Calu3 (cell line): ENCODE measurements at regions not wholly inside any gene's neighbourhood (a gene's known extent, or its start where the extent isn't known, plus 50 kb on each side); places are given as distances from the start of the nearest gene placed in this dataset.

Source experiments
- BruUV-seq: library from RNA; stranded (reverse); fragments of 400-500 nt; replicated peaks from 2 replicates; lab custom pipeline; 2021; lab: Mats Ljungman, UMichigan
- CTCF ChIA-PET: fragments of 300-600 bp; sonication (Branson Sonifier 250); formaldehyde crosslinking; loops from one replicate; lab custom pipeline; 2022; ENCODE audit warnings: antibody characterized with exemption; lab: Charles Lee
- DNase-seq: peaks from one replicate; pipeline ENCODE4 v3.0.0; 2022
- H3K27ac Mint-ChIP-seq: one replicate; pipeline ENCODE4 v1.8.0; 2022; ENCODE audit warnings: mixed read lengths; ENCODE audit not compliant: unreplicated experiment
- H3K27me3 Mint-ChIP-seq: one replicate; pipeline ENCODE4 v1.8.0; 2022; ENCODE audit warnings: mixed read lengths; ENCODE audit not compliant: unreplicated experiment
- H3K36me3 Mint-ChIP-seq: one replicate; pipeline ENCODE4 v1.8.0; 2022; ENCODE audit warnings: mild to moderate bottlenecking, moderate library complexity, mixed read lengths; ENCODE audit not compliant: insufficient read depth, unreplicated experiment
- H3K4me1 Mint-ChIP-seq: one replicate; pipeline ENCODE4 v1.8.0; 2022; ENCODE audit warnings: mild to moderate bottlenecking, low read depth, mixed read lengths; ENCODE audit not compliant: unreplicated experiment
- H3K4me3 Mint-ChIP-seq: one replicate; pipeline ENCODE4 v1.8.0; 2022; ENCODE audit warnings: mild to moderate bottlenecking, low read depth, moderate library complexity, mixed read lengths; ENCODE audit not compliant: unreplicated experiment
- H3K9me3 Mint-ChIP-seq: one replicate; pipeline ENCODE4 v1.8.0; 2022; ENCODE audit warnings: low read depth, mixed read lengths; ENCODE audit not compliant: unreplicated experiment
- intact Hi-C: fragments of 100-400 bp; cut with micrococcal nuclease; formaldehyde crosslinking; loops from one replicate; pipeline ENCODE4 v1.10.0; 2022; ENCODE audit not compliant: unreplicated experiment
- TF ChIP-seq, protein P1 (sequence below): fragments of 200-600 bp; IDR thresholded peaks from one replicate; pipeline ENCODE4 v1.8.0; 2022; ENCODE audit warnings: antibody characterized with exemption; ENCODE audit not compliant: unreplicated experiment

DNA sequence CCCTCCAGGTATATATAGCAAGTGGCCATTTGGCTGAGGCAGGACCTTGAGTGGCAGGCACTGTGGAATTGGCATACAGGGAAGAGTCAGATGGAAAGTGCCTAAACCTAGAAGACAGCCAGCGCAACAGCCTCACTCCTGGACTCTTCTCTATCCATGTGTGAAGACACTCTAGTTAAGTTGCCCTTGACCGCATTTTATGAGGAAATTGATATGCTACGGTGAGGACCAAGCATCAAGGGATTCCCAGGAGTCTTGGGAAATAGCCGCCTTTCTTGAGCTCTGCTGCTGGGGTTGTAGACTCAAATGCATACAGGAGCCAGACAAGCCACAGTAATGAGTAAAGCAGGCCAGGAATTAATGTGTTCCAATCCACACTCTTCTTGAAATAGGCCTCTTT is 145.9 kb upstream of the KAZN start:
- TF ChIP-seq, protein P1, sequence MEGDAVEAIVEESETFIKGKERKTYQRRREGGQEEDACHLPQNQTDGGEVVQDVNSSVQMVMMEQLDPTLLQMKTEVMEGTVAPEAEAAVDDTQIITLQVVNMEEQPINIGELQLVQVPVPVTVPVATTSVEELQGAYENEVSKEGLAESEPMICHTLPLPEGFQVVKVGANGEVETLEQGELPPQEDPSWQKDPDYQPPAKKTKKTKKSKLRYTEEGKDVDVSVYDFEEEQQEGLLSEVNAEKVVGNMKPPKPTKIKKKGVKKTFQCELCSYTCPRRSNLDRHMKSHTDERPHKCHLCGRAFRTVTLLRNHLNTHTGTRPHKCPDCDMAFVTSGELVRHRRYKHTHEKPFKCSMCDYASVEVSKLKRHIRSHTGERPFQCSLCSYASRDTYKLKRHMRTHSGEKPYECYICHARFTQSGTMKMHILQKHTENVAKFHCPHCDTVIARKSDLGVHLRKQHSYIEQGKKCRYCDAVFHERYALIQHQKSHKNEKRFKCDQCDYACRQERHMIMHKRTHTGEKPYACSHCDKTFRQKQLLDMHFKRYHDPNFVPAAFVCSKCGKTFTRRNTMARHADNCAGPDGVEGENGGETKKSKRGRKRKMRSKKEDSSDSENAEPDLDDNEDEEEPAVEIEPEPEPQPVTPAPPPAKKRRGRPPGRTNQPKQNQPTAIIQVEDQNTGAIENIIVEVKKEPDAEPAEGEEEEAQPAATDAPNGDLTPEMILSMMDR, result no peak
- intact Hi-C loops, result no loop called here
- H3K27me3 Mint-ChIP-seq, result no peaks in the 10 kb centered on the region

GRCh38 chr1:14460173-14460572 is 138.3 kb upstream of the KAZN start:
- Mint-ChIP-seq H3K9me3 (peaks cover 3% of the 10 kb centered on the region), H3K27ac (no peak overlapping the region), H3K4me3 (no peak overlapping the region), H3K36me3 (no peaks in the 10 kb centered on the region), H3K4me1 (no peaks in the 10 kb centered on the region), H3K27me3 (no peaks in the 10 kb centered on the region)
- BruUV-seq, result no TSS peak
- intact Hi-C loops, result no loop called here
- TF ChIP-seq, protein P1, result no peak
- DNase-seq, result no peak
- CTCF ChIA-PET, result no interaction called here

More for the DNA sequence above, 145.9 kb upstream of the KAZN start:
- CTCF ChIA-PET, result no interaction called here
- Mint-ChIP-seq H3K4me3 (no peak overlapping the region), H3K27ac (no peak overlapping the region), H3K9me3 (peaks cover 2% of the 10 kb centered on the region), H3K36me3 (no peaks in the 10 kb centered on the region), H3K4me1 (no peaks in the 10 kb centered on the region)
- no TSS peak for BruUV-seq
- no peak for DNase-seq

DNA sequence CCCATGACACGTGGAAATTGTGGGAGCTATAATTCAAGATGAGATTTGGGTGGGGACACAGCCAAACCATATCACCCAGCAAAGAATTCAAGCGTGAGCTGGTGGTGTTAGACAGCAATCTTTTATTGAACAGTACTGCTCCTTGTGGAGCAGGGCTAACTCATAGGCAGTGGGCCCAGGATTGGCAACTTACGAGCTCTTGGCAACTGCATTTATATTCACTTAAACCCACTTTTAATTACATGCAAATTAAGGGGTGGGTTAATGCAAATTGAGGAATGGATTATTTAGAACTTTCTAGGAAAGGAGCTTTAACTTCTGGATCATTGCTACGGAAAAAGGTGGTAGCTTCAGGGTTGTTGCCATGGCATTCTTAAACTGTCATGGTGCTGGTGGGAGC is 135.6 kb upstream of the KAZN start:
- TF ChIP-seq, protein P1, result no peak
- H3K4me3 Mint-ChIP-seq, result no peak overlapping the region
- DNase-seq, result no peak
- no TSS peak for BruUV-seq
- intact Hi-C loops, result no loop called here
- no peaks in the 10 kb centered on the region for H3K36me3 Mint-ChIP-seq
- no peaks in the 10 kb centered on the region for H3K27me3 Mint-ChIP-seq
- no peak overlapping the region for H3K27ac Mint-ChIP-seq
- H3K4me1 Mint-ChIP-seq, result no peaks in the 10 kb centered on the region
- CTCF ChIA-PET, result no interaction called here
- H3K9me3 Mint-ChIP-seq, result peaks cover 3% of the 10 kb centered on the region

- Mint-ChIP-seq H3K4me3 (no peak overlapping the region), H3K9me3 (no peaks in the 10 kb centered on the region), H3K27me3 (no peaks in the 10 kb centered on the region), H3K4me1 (no peaks in the 10 kb centered on the region), H3K27ac (no peak overlapping the region), H3K36me3 (no peaks in the 10 kb centered on the region)
- intact Hi-C loops, result no loop called here
- CTCF ChIA-PET, result no interaction called here
- TF ChIP-seq, protein P1, result no peak
- BruUV-seq, result no TSS peak
- no peak for DNase-seq
Measured at GRCh38 chr1:14466006-14466405, 132.5 kb upstream of the KAZN start.
